Suprapubic skin (tissue), 4 donors: ENCODE measurements at regions not wholly inside any gene's neighbourhood (a gene's known extent, or its start where the extent isn't known, plus 50 kb on each side); places are given as distances from the start of the nearest gene placed in this dataset.

ENCODE experiments used
- DNase-seq, 2 donors: peaks; one replicate each; pipeline ENCODE4 v3.0.0-alpha.2; 2019; ENCODE audit warnings: low spot score in 2 of 2
- H3K27ac ChIP-seq: fragments of 200-600 bp; sonication (generic); one replicate; pipeline ENCODE4 v1.5.1; 2019
- H3K27me3 ChIP-seq: fragments of 200-600 bp; sonication (generic); one replicate; pipeline ENCODE4 v1.5.1; 2019
- H3K36me3 ChIP-seq: fragments of 200-600 bp; sonication (generic); one replicate; pipeline ENCODE4 v1.5.1; 2019
- H3K4me1 ChIP-seq: fragments of 200-600 bp; sonication (generic); one replicate; pipeline ENCODE4 v1.5.1; 2019
- H3K4me3 ChIP-seq: fragments of 200-600 bp; sonication (generic); one replicate; pipeline ENCODE4 v1.5.1; 2019; ENCODE audit warnings: mild to moderate bottlenecking
- H3K9me3 ChIP-seq: fragments of 200-600 bp; sonication (generic); one replicate; pipeline ENCODE4 v1.5.1; 2019
- EP300 ChIP-seq: sonication (generic); formaldehyde crosslinking; IDR thresholded peaks from one replicate; pipeline ENCODE4 v1.6.1; 2017; ENCODE audit warnings: antibody characterized with exemption
- POLR2A ChIP-seq, 2 donors: fragments of 450-650 bp; IDR thresholded peaks; one replicate each; pipeline ENCODE4 v1.6.1; 2017; ENCODE audit warnings: antibody characterized with exemption in 2 of 2, mild to moderate bottlenecking in 2 of 2, moderate library complexity in 2 of 2
- POLR2AphosphoS5 ChIP-seq, 3 donors: sonication (generic); formaldehyde crosslinking; IDR thresholded peaks; one replicate each; pipeline ENCODE4 v1.6.1; 2017; ENCODE audit warnings: antibody characterized with exemption in 3 of 3
- WGBS: methylation state at CpG from one replicate; pipeline ENCODE4 v1.1.5; 2018; 5-methylcytosine and 5-hydroxymethylcytosine counted together
- TF ChIP-seq, protein P1 (sequence below), 2 donors: fragments of 200-600 bp in 1 of 2; fragments of 450-650 bp in 1 of 2; sonication (generic) in 1 of 2; IDR thresholded peaks; one replicate each; pipeline ENCODE4 v1.5.1; 2016 to 2019; ENCODE audit warnings: antibody characterized with exemption in 2 of 2, mild to moderate bottlenecking in 1 of 2, moderate library complexity in 1 of 2

GRCh38 chrX:74216421-74216820, 87.6 kb upstream of the ZCCHC13 start:
- H3K4me3 ChIP-seq = no peak overlapping the region
- no peak overlapping the region for H3K27ac ChIP-seq
- no peaks in the 10 kb centered on the region for H3K9me3 ChIP-seq
- no peak for DNase-seq
- TF ChIP-seq EP300 (no peak), POLR2A (IDR thresholded peaks at IDR 0.05) (no peak), POLR2AphosphoS5 (IDR thresholded peaks at IDR 0.05) (no peak)
- TF ChIP-seq, protein P1, sequence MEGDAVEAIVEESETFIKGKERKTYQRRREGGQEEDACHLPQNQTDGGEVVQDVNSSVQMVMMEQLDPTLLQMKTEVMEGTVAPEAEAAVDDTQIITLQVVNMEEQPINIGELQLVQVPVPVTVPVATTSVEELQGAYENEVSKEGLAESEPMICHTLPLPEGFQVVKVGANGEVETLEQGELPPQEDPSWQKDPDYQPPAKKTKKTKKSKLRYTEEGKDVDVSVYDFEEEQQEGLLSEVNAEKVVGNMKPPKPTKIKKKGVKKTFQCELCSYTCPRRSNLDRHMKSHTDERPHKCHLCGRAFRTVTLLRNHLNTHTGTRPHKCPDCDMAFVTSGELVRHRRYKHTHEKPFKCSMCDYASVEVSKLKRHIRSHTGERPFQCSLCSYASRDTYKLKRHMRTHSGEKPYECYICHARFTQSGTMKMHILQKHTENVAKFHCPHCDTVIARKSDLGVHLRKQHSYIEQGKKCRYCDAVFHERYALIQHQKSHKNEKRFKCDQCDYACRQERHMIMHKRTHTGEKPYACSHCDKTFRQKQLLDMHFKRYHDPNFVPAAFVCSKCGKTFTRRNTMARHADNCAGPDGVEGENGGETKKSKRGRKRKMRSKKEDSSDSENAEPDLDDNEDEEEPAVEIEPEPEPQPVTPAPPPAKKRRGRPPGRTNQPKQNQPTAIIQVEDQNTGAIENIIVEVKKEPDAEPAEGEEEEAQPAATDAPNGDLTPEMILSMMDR (IDR thresholded peaks at IDR 0.05) = no peak
- peaks cover 13% of the 10 kb centered on the region for H3K36me3 ChIP-seq
- no peaks in the 10 kb centered on the region for H3K27me3 ChIP-seq
- H3K4me1 ChIP-seq = no peaks in the 10 kb centered on the region

GRCh38 chrX:74211911-74212310, 92.1 kb upstream of the ZCCHC13 start:
- TF ChIP-seq POLR2AphosphoS5 (IDR thresholded peaks at IDR 0.05) (no peak), POLR2A (IDR thresholded peaks at IDR 0.05) (no peak), EP300 (no peak)
- TF ChIP-seq, protein P1 (IDR thresholded peaks at IDR 0.05) = no peak

GRCh38 chrX:74207539-74207938, 96.4 kb upstream of the ZCCHC13 start:
- Histone ChIP-seq H3K27ac (no peak overlapping the region), H3K36me3 (peaks cover 4% of the 10 kb centered on the region), H3K4me1 (no peaks in the 10 kb centered on the region), H3K9me3 (no peaks in the 10 kb centered on the region), H3K4me3 (no peak overlapping the region), H3K27me3 (no peaks in the 10 kb centered on the region)
- WGBS = 82% methylated on average over 3 of the region's 3 CpGs
- no peak for DNase-seq
- TF ChIP-seq, protein P1 (IDR thresholded peaks at IDR 0.05) = no peak
- TF ChIP-seq POLR2AphosphoS5 (IDR thresholded peaks at IDR 0.05) (no peak), EP300 (no peak), POLR2A (IDR thresholded peaks at IDR 0.05) (no peak)

More at GRCh38 chrX:74211911-74212310, 92.1 kb upstream of the ZCCHC13 start:
- no peaks in the 10 kb centered on the region for H3K4me1 ChIP-seq
- 99% methylated on average over 1 of the region's 1 CpG for WGBS
- H3K4me3 ChIP-seq = no peak overlapping the region
- peaks cover 13% of the 10 kb centered on the region for H3K36me3 ChIP-seq
- H3K27me3 ChIP-seq = no peaks in the 10 kb centered on the region
- H3K27ac ChIP-seq = no peak overlapping the region
- no peaks in the 10 kb centered on the region for H3K9me3 ChIP-seq
- no peak for DNase-seq

DNA sequence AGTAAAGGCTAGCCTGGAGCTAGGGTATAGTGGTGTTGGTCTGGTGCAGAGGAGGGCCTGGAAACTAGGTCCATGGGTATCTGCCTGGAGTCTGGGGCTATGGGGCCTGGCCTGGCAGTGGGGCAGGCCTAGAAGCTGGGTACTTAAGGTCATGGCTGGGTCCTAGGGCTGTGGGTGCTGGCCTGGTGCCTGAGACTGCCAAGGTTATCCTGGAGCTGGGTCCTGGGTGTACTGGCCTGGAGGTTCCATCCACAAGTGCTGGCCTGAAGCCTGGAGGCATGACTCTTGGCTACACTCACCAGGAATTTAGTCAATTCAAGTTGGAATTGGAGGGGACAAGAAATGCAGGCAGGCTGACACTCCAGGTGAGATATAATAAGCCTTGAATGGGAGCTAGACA, 108.4 kb upstream of the ZCCHC13 start:
- no peaks in the 10 kb centered on the region for H3K9me3 ChIP-seq
- no peaks in the 10 kb centered on the region for H3K4me1 ChIP-seq
- DNase-seq = no peak
- no peak for TF ChIP-seq EP300
- no peak for TF ChIP-seq POLR2AphosphoS5 (IDR thresholded peaks at IDR 0.05)
- TF ChIP-seq, protein P1 (IDR thresholded peaks at IDR 0.05) = no peak
- TF ChIP-seq POLR2A (IDR thresholded peaks at IDR 0.05) = no peak
- H3K4me3 ChIP-seq = no peak overlapping the region
- H3K27ac ChIP-seq = no peak overlapping the region
- no peaks in the 10 kb centered on the region for H3K36me3 ChIP-seq
- H3K27me3 ChIP-seq = no peaks in the 10 kb centered on the region

DNA sequence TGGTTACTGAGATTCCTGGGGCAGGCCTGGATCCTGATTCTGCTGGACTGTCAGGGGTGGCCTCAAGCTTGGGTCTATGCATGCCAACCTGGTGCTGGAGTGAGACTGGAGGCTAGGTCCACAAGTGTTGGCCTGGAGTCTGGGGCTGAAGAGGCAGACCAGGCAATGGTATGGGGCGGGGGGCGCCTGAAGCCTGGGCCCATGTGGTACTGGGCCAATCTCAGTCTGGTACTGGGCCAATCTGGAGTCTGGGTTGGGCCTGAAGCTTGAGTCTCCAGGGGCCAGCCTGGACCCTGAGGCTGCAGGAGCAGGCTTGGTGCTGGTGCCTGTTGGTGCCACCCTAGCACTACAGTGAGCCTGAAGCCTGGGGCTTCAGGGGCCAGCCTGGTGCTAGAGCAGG, 108.9 kb upstream of the ZCCHC13 start:
- no peak for DNase-seq
- no CpG with 5 or more reads among the region's 2 CpGs for WGBS
- Histone ChIP-seq H3K36me3 (no peaks in the 10 kb centered on the region), H3K27ac (no peak overlapping the region), H3K9me3 (no peaks in the 10 kb centered on the region), H3K4me3 (no peak overlapping the region), H3K27me3 (no peaks in the 10 kb centered on the region), H3K4me1 (no peaks in the 10 kb centered on the region)
- no peak for TF ChIP-seq POLR2AphosphoS5 (IDR thresholded peaks at IDR 0.05)
- no peak for TF ChIP-seq POLR2A (IDR thresholded peaks at IDR 0.05)
- TF ChIP-seq, protein P1 (IDR thresholded peaks at IDR 0.05) = no peak
- TF ChIP-seq EP300 = no peak
